ENCODE measurements at regions not wholly inside any gene's neighbourhood (a gene's known extent, or its start where the extent isn't known, plus 50 kb on each side); places are given as distances from the start of the nearest gene placed in this dataset.

GRCh38 chr14:51145246-51145645, 50.3 kb upstream of the TRIM9 start:
- no peak for DNase-seq (ENCODE audit: low read depth)

GRCh38 chr14:51147183-51147582, 52.3 kb upstream of the TRIM9 start:
- DNase-seq (ENCODE audit: low read depth): peak; percentile 78

GRCh38 chr14:51155326-51155725, 60.4 kb upstream of the TRIM9 start:
- no peak for DNase-seq (ENCODE audit: low read depth)

GRCh38 chr14:51157012-51157411, 62.1 kb upstream of the TRIM9 start:
- peak; percentile 63 for DNase-seq (ENCODE audit: low read depth)

GRCh38 chr14:51160871-51161270, 66.0 kb upstream of the TRIM9 start:
- DNase-seq (ENCODE audit: low read depth): no peak

GRCh38 chr14:51165415-51165814, 70.5 kb upstream of the TRIM9 start:
- DNase-seq (ENCODE audit: low read depth): no peak

- peak; percentile 84 for DNase-seq (ENCODE audit: low read depth)
Observed at GRCh38 chr14:51167587-51168214, 72.3 kb upstream of the TMX1 start.

- no peak for DNase-seq (ENCODE audit: low read depth)
Observed at GRCh38 chr14:51168215-51168613, 71.8 kb upstream of the TMX1 start.

GRCh38 chr14:51173863-51174262, 66.2 kb upstream of the TMX1 start:
- no peak for DNase-seq (ENCODE audit: low read depth)

GRCh38 chr14:51176839-51177238, 63.2 kb upstream of the TMX1 start:
- DNase-seq (ENCODE audit: low read depth): no peak

- DNase-seq (ENCODE audit: low read depth): no peak
Observed at GRCh38 chr14:51180577-51180976, 59.5 kb upstream of the TMX1 start.

GRCh38 chr14:51182131-51182565, 57.9 kb upstream of the TMX1 start:
- DNase-seq (ENCODE audit: low read depth): peak; percentile 77

- no peak for DNase-seq (ENCODE audit: low read depth)
Observed at GRCh38 chr14:51185180-51185579, 54.9 kb upstream of the TMX1 start.

GRCh38 chr14:51185754-51186153, 54.3 kb upstream of the TMX1 start:
- no peak for DNase-seq (ENCODE audit: low read depth)

- peak; percentile 38 for DNase-seq (ENCODE audit: low read depth)
Observed at GRCh38 chr14:51188566-51189185, 51.4 kb upstream of the TMX1 start.

GRCh38 chr14:51189600-51190376, 50.3 kb upstream of the TMX1 start:
- no peak for DNase-seq (ENCODE audit: low read depth)

Measured in LHCN-M2 (cell line).